MM.1S (cell line): ENCODE measurements at regions not wholly inside any gene's neighbourhood (a gene's known extent, or its start where the extent isn't known, plus 50 kb on each side); places are given as distances from the start of the nearest gene placed in this dataset.

Source experiments
- DNase-seq: peaks from one replicate; pipeline ENCODE4 v3.0.0-alpha.2; 2015
- H2AFZ ChIP-seq: fragments of 300-600 bp; sonication (generic); 2 replicates; pipeline ENCODE4 v1.6.0; 2016; ENCODE audit warnings: antibody characterized with exemption, low read length
- H3F3A ChIP-seq: fragments of 300-600 bp; sonication (generic); 2 replicates; pipeline ENCODE4 v1.6.1; 2016; ENCODE audit warnings: mild to moderate bottlenecking, antibody characterized with exemption, low read length, moderate library complexity, mixed read lengths; ENCODE audit not compliant: insufficient read depth
- H3K27ac ChIP-seq: fragments of 300-600 bp; sonication (generic); 2 replicates; pipeline ENCODE4 v1.5.1; 2016; ENCODE audit warnings: mild to moderate bottlenecking, low read length
- H3K27me3 ChIP-seq: fragments of 300-600 bp; sonication (generic); replicated peaks from 2 replicates; pipeline ENCODE4 v1.6.0; 2016; ENCODE audit warnings: low read length; ENCODE audit not compliant: insufficient read depth
- H3K36me3 ChIP-seq: fragments of 300-600 bp; sonication (generic); replicated peaks from 2 replicates; pipeline ENCODE4 v1.6.1; 2016; ENCODE audit warnings: mild to moderate bottlenecking, low read length, mixed read lengths; ENCODE audit not compliant: insufficient read depth
- H3K4me1 ChIP-seq: fragments of 300-600 bp; sonication (generic); 2 replicates; pipeline ENCODE4 v1.6.1; 2016; ENCODE audit warnings: low read length, mixed read lengths
- H3K4me2 ChIP-seq: fragments of 300-600 bp; sonication (generic); 2 replicates; pipeline ENCODE4 v1.6.0; 2016; ENCODE audit warnings: low read depth, low read length
- H3K4me3 ChIP-seq: fragments of 300-600 bp; sonication (generic); 2 replicates; pipeline ENCODE4 v1.5.1; 2016; ENCODE audit warnings: low read length, mixed read lengths
- H3K79me2 ChIP-seq: fragments of 300-600 bp; sonication (generic); 2 replicates; pipeline ENCODE4 v1.6.1; 2016; ENCODE audit warnings: mixed run types, low read length, mixed read lengths
- H3K9ac ChIP-seq: fragments of 300-600 bp; sonication (generic); 2 replicates; pipeline ENCODE4 v1.6.1; 2016; ENCODE audit warnings: low read length, mixed read lengths
- H3K9me2 ChIP-seq: fragments of 300-600 bp; sonication (generic); replicated peaks from 2 replicates; pipeline ENCODE4 v1.6.1; 2016; ENCODE audit warnings: mild to moderate bottlenecking, low read length, mixed read lengths; ENCODE audit not compliant: insufficient read depth
- H3K9me3 ChIP-seq: fragments of 300-600 bp; sonication (generic); replicated peaks from 2 replicates; pipeline ENCODE4 v1.6.1; 2016; ENCODE audit warnings: mild to moderate bottlenecking, low read length, mixed read lengths; ENCODE audit not compliant: insufficient read depth
- H4K20me1 ChIP-seq: fragments of 300-600 bp; sonication (generic); 2 replicates; pipeline ENCODE4 v1.6.1; 2016; ENCODE audit warnings: mild to moderate bottlenecking, low read length, moderate library complexity, mixed read lengths; ENCODE audit not compliant: insufficient read depth
- CTCF ChIP-seq: fragments of 300-600 bp; sonication (generic); IDR thresholded peaks from 2 replicates; pipeline ENCODE4 v1.5.1; 2016; ENCODE audit warnings: antibody characterized with exemption, low read length, mixed read lengths
- EZH2 ChIP-seq: fragments of 300-600 bp; sonication (generic); optimal IDR thresholded peaks from 2 replicates; pipeline ENCODE3; 2017; ENCODE audit warnings: low read depth, mild to moderate bottlenecking, antibody characterized with exemption, low read length, mixed read lengths
- EZH2phosphoT487 ChIP-seq: fragments of 300-600 bp; sonication (generic); IDR thresholded peaks from 2 replicates; pipeline ENCODE4 v1.6.1; 2018; ENCODE audit warnings: antibody characterized with exemption, low read length

GRCh38 chr11:112519751-112520150, 259.1 kb upstream of the PLET1 start:
- H2AFZ ChIP-seq = no peak overlapping the region
- H3K79me2 ChIP-seq = no peaks in the 10 kb centered on the region
- H3K27ac ChIP-seq = no peak overlapping the region
- H3K4me2 ChIP-seq = no peak overlapping the region
- no peaks in the 10 kb centered on the region for H3K4me1 ChIP-seq
- no peak overlapping the region for H3K9ac ChIP-seq
- H3K27me3 ChIP-seq = no peaks in the 10 kb centered on the region
- H3F3A ChIP-seq = no peaks in the 10 kb centered on the region
- no peak overlapping the region for H3K4me3 ChIP-seq
- no peak for DNase-seq
- no peaks in the 10 kb centered on the region for H4K20me1 ChIP-seq
- TF ChIP-seq EZH2 (no peak), EZH2phosphoT487 (no peak), CTCF (no peak)
- no peaks in the 10 kb centered on the region for H3K9me2 ChIP-seq
- no peaks in the 10 kb centered on the region for H3K9me3 ChIP-seq
- H3K36me3 ChIP-seq = no peaks in the 10 kb centered on the region

GRCh38 chr11:112520354-112520753, 259.7 kb upstream of the PLET1 start:
- Histone ChIP-seq H3F3A (no peaks in the 10 kb centered on the region), H3K4me2 (no peak overlapping the region), H3K9ac (no peak overlapping the region), H3K4me3 (no peak overlapping the region), H3K27me3 (no peaks in the 10 kb centered on the region), H3K9me3 (no peaks in the 10 kb centered on the region), H3K9me2 (no peaks in the 10 kb centered on the region), H4K20me1 (no peaks in the 10 kb centered on the region), H2AFZ (no peak overlapping the region), H3K4me1 (no peaks in the 10 kb centered on the region), H3K36me3 (no peaks in the 10 kb centered on the region), H3K27ac (no peak overlapping the region), H3K79me2 (no peaks in the 10 kb centered on the region)
- DNase-seq = no peak
- TF ChIP-seq EZH2 (no peak), CTCF (no peak), EZH2phosphoT487 (no peak)

- Histone ChIP-seq H3K4me3 (no peak overlapping the region), H3K9me3 (no peaks in the 10 kb centered on the region), H3K27ac (no peak overlapping the region), H3K36me3 (no peaks in the 10 kb centered on the region), H3K27me3 (no peaks in the 10 kb centered on the region), H3K4me2 (no peak overlapping the region), H3K4me1 (no peaks in the 10 kb centered on the region), H4K20me1 (no peaks in the 10 kb centered on the region), H3K9me2 (no peaks in the 10 kb centered on the region), H2AFZ (no peak overlapping the region), H3K79me2 (no peaks in the 10 kb centered on the region), H3K9ac (no peak overlapping the region), H3F3A (no peaks in the 10 kb centered on the region)
- no peak for DNase-seq
- TF ChIP-seq EZH2phosphoT487 = no peak
- TF ChIP-seq EZH2 = no peak
- TF ChIP-seq CTCF = no peak
Observed at GRCh38 chr11:112522536-112522935, 261.9 kb upstream of the PLET1 start.
